IgD-negative memory B cell (primary cell): ENCODE measurements at regions not wholly inside any gene's neighbourhood (a gene's known extent, or its start where the extent isn't known, plus 50 kb on each side); places are given as distances from the start of the nearest gene placed in this dataset.
"Not testable (repeated sequence)": the region's sequence is repeated elsewhere in the genome, so short reads cannot be mapped to it uniquely, and the experiment has no call there.

Experiments
- H3K27ac Mint-ChIP-seq, 3 donors: one replicate each; pipeline ENCODE4 v1.8.0; 2020 to 2022; ENCODE audit warnings: mild to moderate bottlenecking in 3 of 3, mixed read lengths in 3 of 3, moderate library complexity in 1 of 3
- H3K27me3 Mint-ChIP-seq: one replicate; pipeline ENCODE4 v1.8.0; 2021; ENCODE audit warnings: mixed read lengths
- H3K36me3 Mint-ChIP-seq: one replicate; pipeline ENCODE4 v1.8.0; 2020; ENCODE audit warnings: mild to moderate bottlenecking, mixed read lengths
- H3K4me1 Mint-ChIP-seq, 3 donors: one replicate each; pipeline ENCODE4 v1.8.0; 2020 to 2022; ENCODE audit warnings: mixed read lengths in 3 of 3, mild to moderate bottlenecking in 1 of 3
- H3K4me3 Mint-ChIP-seq, 4 donors: one replicate each; pipeline ENCODE4 v1.8.0; 2020 to 2022; ENCODE audit warnings: mild to moderate bottlenecking in 4 of 4, mixed read lengths in 4 of 4, moderate library complexity in 3 of 4
- H3K9me3 Mint-ChIP-seq, 3 donors: one replicate each; pipeline ENCODE4 v1.8.0; 2020 to 2021; ENCODE audit warnings: mixed read lengths in 3 of 3, mild to moderate bottlenecking in 1 of 3

DNA sequence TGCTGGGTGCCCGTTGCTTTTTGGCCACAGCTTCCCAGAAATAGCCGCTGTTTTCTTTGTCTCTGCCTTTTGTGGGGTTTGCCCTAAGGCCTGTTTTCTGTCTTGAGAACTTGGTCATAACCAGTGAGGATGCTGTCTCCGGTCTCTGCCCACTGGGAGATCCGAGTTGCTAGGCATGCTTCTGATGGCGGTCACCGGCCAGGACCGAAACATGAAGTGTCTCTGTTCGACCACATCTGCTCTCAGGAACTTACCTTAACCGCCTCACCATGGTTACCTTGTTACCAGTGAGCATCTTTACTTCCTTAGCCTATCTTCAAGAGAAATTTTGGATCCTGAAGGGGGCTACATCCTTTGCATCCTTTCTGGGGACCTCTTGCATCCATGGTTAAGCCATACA is 91.9 kb downstream of the RTP5 start:
- peaks cover 0 to 4% (median 3%) of the 10 kb centered on the region in 3 donors for H3K9me3 Mint-ChIP-seq
- H3K4me1 Mint-ChIP-seq: peaks cover 36 to 52% (median 47%) of the 10 kb centered on the region in 3 donors
- peak overlapping the region; percentile 71 to 87 (median 86) for H3K27ac Mint-ChIP-seq
- peak overlapping the region in 2 of 4 donors; percentile 64 to 69 for H3K4me3 Mint-ChIP-seq
- peaks cover 11% of the 10 kb centered on the region for H3K36me3 Mint-ChIP-seq
- no peaks in the 10 kb centered on the region for H3K27me3 Mint-ChIP-seq

DNA sequence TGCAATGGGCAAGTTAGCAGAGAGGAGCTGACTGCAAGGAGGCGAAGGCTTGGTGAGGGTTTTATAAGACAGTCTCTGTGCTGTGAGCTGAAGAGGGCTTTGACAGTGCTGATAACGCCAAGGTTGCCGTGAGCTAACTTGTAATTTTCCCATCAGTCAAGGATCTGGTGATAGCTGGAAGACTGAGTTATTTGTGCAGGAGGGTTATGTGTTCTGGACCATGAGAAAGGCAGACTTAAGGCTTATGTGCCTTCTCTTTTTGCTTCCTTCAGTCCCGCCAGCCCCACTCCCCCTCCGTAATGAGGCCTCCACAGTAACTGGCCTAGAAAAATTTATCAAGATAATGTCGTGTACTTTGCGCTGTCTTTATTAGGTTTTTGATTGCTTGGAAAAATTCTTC is 94.6 kb downstream of the RTP5 start:
- peaks cover 43 to 64% (median 62%) of the 10 kb centered on the region in 3 donors for H3K4me1 Mint-ChIP-seq
- H3K27ac Mint-ChIP-seq: peak overlapping the region in 2 of 3 donors; percentile 87 to 89
- H3K9me3 Mint-ChIP-seq: no peaks in the 10 kb centered on the region
- peaks cover 1% of the 10 kb centered on the region for H3K36me3 Mint-ChIP-seq
- H3K27me3 Mint-ChIP-seq: no peaks in the 10 kb centered on the region
- peak overlapping the region in 3 of 4 donors; percentile 25 to 82 (median 67) for H3K4me3 Mint-ChIP-seq

DNA sequence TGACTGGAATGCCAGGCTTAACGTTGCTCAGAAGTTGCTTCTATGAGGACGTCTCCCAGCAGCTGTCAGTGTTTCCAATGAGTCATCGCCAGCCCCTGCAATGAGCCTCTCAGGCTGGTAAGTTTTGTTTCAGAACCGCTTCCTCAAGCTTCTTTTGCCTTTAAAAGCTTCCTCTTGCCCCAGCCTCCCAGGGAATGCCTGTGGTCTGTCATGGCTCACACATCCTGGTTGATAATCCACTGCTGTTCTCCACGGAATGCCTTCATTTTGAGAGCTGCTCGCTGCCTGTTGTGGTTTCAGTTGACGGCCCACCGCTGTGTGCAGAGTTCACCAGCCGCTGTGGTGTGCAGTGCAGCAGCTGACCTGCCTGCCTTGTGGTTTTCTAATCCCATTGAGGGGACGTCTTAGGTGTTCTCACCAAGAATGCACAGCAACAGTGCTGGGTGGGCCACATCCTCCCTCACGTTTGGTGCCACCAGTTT is 96.4 kb downstream of the RTP5 start:
- Mint-ChIP-seq H3K4me3 (peak overlapping the region; percentile 80 to 95 (median 84)), H3K27me3 (no peaks in the 10 kb centered on the region), H3K4me1 (peaks cover 43 to 56% (median 51%) of the 10 kb centered on the region in 3 donors), H3K36me3 (peaks cover 4% of the 10 kb centered on the region), H3K9me3 (no peaks in the 10 kb centered on the region), H3K27ac (peak overlapping the region; percentile 87 to 95 (median 94))

DNA sequence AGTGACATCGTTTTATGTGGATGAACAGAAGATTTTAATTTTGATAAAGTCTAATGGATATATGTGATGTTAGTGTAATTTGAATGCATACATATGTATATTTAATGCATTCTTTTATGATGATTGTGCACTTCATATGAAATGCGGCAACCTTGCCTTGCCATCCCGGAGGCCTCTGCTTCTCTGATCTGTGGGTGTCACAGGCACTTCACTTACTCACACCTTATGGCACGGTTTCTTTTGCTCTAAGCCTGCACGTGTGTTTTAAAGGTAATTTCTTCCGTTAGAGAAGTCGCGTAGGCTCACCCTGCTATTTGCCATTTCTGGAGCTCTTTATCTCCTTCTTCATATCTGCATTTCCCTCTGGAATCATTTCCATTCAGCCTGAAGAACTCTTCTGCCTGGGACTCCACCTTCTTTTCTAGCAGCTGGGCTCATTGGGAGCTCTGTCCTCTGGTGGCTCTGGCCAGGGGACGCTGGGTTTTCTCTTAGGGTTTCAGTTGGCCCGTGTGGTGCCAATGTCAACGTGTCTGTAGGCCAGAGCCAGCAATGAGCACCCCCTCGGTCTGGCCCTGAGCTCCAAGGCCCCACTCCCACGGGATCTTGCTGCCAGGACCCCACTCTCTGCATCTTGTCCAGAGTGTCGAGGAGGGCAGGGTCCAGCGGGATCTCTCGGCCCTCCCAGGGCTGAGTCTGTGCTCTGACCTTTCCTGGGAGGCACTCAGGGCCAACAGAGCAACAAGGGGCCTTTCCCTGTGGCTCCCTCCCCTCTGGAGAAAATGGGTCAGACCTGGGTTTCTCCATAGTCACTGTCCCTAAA is 97.3 kb downstream of the RTP5 start:
- Mint-ChIP-seq H3K27ac (peak overlapping the region; percentile 87 to 95 (median 95)), H3K36me3 (peaks cover 5% of the 10 kb centered on the region), H3K27me3 (no peaks in the 10 kb centered on the region), H3K4me1 (peaks cover 38 to 53% (median 47%) of the 10 kb centered on the region in 3 donors), H3K4me3 (peak overlapping the region; percentile 80 to 95 (median 84)), H3K9me3 (peaks cover 0 to under 1% (median 0%) of the 10 kb centered on the region in 3 donors)

DNA sequence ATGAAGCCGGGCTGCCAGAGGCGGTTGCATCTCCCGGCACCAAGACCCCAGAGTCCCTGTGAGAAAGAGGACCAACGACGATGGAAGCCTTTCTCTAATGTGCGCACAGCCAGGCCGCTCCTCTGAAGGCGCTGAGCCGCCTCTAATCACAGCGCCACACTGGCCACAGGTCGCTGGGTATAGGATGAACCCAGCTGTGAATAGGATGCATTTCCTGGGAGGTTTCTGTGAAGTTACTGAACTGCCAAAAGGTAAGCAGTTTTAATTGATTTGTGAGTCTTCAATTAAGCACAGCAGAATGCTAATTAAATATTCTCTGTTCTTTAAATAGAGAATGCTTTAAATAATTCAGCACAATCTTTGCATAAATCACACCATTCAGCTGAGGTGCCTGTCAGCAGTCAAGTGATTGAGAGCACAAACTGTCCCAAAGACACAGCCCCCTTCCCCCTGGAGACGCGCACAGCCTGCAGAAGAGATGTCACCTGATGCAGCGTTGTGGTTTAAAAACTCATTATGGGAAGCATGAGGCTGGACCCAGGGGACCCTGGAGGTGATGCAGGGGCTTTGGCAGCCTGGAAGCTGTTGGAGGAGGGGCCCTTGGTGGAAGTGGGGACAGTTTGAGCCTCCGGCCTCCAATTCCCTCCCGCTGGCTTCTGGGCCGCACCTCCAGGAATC is 98.1 kb downstream of the RTP5 start:
- Mint-ChIP-seq H3K27me3 (no peaks in the 10 kb centered on the region), H3K27ac (peak overlapping the region; percentile 87 to 95 (median 95)), H3K36me3 (peaks cover 5% of the 10 kb centered on the region), H3K4me1 (peaks cover 33 to 48% (median 40%) of the 10 kb centered on the region in 3 donors), H3K4me3 (peak overlapping the region in 2 of 4 donors; percentile 80 to 83), H3K9me3 (peaks cover 0 to 3% (median 0%) of the 10 kb centered on the region in 3 donors)

DNA sequence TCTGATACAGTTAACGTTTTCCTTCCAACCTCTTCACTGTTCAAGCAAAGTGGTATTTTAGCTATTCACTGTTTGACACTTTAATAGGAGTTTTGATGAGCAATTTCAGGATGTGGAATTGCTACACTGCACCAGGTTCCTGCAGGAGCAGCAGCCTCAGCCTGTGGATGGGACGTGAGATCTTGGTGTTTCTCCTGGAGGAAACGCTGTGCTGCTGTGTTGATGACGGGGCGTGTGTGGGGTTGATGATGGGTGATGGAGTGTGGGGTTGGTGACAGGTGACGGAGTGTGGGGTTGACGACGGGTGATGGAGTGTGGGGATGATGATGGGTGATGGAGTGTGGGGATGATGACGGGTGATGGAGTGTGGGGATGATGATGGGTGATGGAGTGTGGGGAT is 98.9 kb downstream of the RTP5 start:
- Mint-ChIP-seq H3K27me3 (no peaks in the 10 kb centered on the region), H3K4me3 (no peak overlapping the region), H3K36me3 (peaks cover 11% of the 10 kb centered on the region), H3K27ac (peak overlapping the region in 2 of 3 donors; percentile 87 to 95), H3K4me1 (peaks cover 28 to 42% (median 35%) of the 10 kb centered on the region in 3 donors), H3K9me3 (peaks cover 0 to 3% (median 0%) of the 10 kb centered on the region in 3 donors)

DNA sequence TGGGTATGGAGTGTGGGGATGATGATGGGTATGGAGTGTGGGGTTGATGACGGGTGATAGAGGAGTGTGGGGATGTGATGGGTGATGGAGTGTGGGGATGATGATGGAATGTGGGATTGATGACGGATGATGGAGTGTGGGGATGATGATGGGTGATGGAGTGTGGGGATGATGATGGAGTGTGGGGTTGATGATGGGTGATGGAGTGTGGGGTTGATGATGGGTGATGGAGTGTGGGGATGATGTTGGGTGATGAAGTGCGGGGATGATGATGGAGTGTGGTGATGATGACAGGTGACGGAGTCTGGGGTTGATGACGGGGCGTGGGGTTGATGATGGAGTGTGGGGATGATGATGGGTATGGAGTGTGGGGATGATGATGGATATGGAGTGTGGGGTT is 99.7 kb downstream of the RTP5 start:
- Mint-ChIP-seq H3K4me1 (peaks cover 21 to 34% (median 31%) of the 10 kb centered on the region in 3 donors), H3K36me3 (peaks cover 12% of the 10 kb centered on the region)
- not testable (repeated sequence) for H3K27me3 Mint-ChIP-seq, H3K9me3 Mint-ChIP-seq, H3K4me3 Mint-ChIP-seq, H3K27ac Mint-ChIP-seq

DNA sequence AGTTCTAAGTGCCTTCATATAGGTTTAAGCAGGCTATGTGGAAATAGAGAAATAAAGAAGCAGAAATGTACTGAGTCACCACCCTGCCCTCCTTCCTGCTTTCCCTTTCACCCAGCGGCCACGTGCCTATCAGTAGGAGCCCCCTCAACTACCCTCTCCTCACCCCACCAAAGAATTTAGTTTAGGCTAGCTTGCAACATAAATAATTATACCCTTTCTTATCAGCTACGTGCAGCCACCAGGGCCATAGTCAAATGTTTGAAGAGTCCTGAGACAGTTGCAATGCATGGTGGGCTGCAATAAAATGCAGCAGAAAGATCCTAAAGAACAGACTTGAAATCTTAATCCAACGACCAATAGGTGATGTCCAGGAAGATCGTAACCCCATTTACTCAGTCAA is 101.2 kb downstream of the RTP5 start:
- peaks cover 0 to 3% (median 0%) of the 10 kb centered on the region in 3 donors for H3K9me3 Mint-ChIP-seq
- H3K36me3 Mint-ChIP-seq: peaks cover 12% of the 10 kb centered on the region
- H3K4me1 Mint-ChIP-seq: peaks cover 13 to 32% (median 24%) of the 10 kb centered on the region in 3 donors
- H3K27ac Mint-ChIP-seq: peak overlapping the region in 2 of 3 donors; percentile 37 to 90
- H3K27me3 Mint-ChIP-seq: no peaks in the 10 kb centered on the region
- no peak overlapping the region for H3K4me3 Mint-ChIP-seq

DNA sequence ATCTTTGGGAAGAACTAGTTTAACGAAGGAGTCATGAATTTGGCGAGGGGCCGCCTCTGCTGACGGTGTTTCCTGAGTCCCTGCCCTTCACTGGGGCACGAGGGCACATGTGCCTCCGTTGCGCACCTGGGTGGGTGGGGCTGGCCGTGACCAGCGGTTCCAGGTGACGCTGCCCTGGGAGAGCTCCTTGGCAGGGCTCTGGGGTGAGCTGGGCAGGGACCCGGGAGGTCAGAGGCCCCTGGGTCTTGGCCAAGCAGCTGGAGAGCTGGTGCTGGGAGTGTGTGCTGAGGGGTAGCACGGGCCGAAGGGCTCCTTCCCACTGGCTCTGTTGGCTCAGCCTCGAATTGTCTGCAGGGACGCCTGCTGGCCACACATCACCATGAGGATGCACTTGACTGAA is 104.6 kb downstream of the RTP5 start:
- Mint-ChIP-seq H3K27ac (no peak overlapping the region), H3K9me3 (peaks cover 0 to 3% (median 0%) of the 10 kb centered on the region in 3 donors), H3K4me3 (no peak overlapping the region), H3K4me1 (peaks cover 12 to 23% (median 18%) of the 10 kb centered on the region in 3 donors), H3K27me3 (no peaks in the 10 kb centered on the region), H3K36me3 (peaks cover 20% of the 10 kb centered on the region)

DNA sequence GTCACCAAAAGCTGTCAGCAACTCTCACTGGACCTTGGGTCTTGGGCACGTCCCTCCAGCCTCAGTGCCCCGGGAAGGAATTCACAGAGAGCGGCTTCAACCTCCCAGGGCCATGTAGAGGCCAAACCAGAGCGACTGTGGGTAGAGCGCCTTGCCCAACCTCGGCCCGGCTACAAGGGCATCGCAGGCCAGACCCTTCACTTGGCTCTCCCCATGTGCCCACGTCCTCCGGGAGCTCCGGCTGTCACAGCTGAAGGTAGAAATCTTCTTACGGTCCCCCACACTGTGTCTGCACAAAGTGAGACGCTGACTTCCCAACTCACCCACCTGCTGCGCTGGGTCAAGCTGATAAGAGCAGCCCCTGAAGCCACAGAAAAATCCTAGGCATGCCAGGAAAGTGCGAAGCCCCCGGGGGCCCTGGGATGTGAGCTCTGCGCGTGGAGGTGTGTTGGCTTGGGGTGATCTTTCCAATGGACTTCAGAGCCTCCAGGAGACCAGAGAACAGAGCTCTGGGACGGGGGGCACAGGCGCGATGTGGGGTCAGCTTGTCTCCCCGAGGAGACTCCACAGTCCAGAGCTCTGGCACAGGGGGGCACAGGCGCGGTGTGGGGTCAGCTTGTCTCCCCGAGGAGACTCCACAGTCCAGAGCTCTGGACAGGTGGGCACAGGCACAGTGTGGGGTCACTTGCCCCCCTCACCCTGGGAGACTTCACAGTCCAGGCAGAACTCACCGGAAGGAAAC is 105.5 kb downstream of the RTP5 start:
- peaks cover 12 to 23% (median 18%) of the 10 kb centered on the region in 3 donors for H3K4me1 Mint-ChIP-seq
- H3K9me3 Mint-ChIP-seq: peaks cover 0 to 3% (median 0%) of the 10 kb centered on the region in 3 donors
- no peaks in the 10 kb centered on the region for H3K27me3 Mint-ChIP-seq
- peak overlapping the region in 1 of 3 donors; percentile 50 for H3K27ac Mint-ChIP-seq
- peaks cover 20% of the 10 kb centered on the region for H3K36me3 Mint-ChIP-seq
- H3K4me3 Mint-ChIP-seq: no peak overlapping the region

DNA sequence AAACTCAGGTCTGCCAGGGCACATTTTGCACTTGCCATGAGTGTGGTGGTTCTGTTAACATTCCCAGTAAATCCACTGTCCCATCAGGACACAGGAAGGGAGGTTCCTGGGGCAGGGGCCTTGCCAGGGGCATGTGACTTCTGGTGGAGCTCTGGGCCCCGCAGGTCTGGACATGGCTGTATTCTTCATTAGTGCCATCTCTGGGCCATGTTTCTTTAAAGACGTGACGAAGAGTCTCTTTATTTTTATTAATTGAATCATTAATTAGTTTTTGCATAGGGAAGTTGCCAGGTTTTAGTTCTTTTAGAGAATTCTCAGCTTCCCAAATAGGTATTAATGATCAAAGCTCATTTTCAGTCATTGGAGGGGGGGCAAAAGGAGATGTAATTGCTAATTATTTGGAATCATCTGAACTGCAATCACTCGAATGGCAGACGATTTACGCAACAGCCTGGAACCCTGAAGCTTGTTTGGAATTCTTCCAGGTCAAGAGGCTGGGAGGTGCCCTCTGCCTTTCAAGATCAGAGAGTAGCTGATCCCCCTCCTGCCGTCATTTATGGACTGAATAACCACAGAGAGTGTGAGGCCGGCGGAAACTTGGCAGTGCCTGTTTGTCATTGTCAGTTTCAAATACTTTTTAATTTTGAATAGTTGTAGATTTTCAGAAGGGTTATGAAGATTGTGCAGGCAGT is 106.2 kb downstream of the RTP5 start:
- H3K36me3 Mint-ChIP-seq: peaks cover 17% of the 10 kb centered on the region

DNA sequence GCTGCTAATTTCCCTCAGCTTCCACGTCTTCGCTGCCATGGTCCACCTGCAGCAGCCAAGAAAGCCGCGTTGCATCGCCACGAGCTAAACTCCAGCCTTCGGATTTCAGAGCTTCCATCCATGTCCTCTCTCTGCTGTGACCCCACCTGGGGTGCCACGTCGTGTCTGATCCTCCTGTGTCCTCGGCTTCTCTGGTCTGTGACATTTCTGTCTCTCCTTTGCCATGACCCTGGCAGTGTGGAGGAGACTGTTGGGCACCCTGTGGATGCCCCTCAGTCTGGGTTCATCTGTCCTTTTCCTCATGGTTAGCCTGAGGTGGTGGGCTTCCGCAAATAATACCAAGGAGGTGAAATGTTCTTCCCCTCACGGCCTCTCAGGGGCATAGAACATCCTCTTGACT is 106.8 kb downstream of the RTP5 start:
- H3K27me3 Mint-ChIP-seq: no peaks in the 10 kb centered on the region
- H3K4me3 Mint-ChIP-seq: no peak overlapping the region
- H3K36me3 Mint-ChIP-seq: peaks cover 17% of the 10 kb centered on the region
- peaks cover 12 to 21% (median 19%) of the 10 kb centered on the region in 3 donors for H3K4me1 Mint-ChIP-seq
- no peak overlapping the region for H3K27ac Mint-ChIP-seq
- peaks cover 0 to 3% (median 0%) of the 10 kb centered on the region in 3 donors for H3K9me3 Mint-ChIP-seq

More for the DNA sequence above, 106.2 kb downstream of the RTP5 start:
- Mint-ChIP-seq H3K9me3 (peaks cover 0 to 3% (median 0%) of the 10 kb centered on the region in 3 donors), H3K27me3 (no peaks in the 10 kb centered on the region), H3K27ac (peak overlapping the region in 1 of 3 donors; percentile 50), H3K4me3 (peak overlapping the region in 2 of 4 donors; percentile 22 to 39), H3K4me1 (peaks cover 12 to 23% (median 21%) of the 10 kb centered on the region in 3 donors)

DNA sequence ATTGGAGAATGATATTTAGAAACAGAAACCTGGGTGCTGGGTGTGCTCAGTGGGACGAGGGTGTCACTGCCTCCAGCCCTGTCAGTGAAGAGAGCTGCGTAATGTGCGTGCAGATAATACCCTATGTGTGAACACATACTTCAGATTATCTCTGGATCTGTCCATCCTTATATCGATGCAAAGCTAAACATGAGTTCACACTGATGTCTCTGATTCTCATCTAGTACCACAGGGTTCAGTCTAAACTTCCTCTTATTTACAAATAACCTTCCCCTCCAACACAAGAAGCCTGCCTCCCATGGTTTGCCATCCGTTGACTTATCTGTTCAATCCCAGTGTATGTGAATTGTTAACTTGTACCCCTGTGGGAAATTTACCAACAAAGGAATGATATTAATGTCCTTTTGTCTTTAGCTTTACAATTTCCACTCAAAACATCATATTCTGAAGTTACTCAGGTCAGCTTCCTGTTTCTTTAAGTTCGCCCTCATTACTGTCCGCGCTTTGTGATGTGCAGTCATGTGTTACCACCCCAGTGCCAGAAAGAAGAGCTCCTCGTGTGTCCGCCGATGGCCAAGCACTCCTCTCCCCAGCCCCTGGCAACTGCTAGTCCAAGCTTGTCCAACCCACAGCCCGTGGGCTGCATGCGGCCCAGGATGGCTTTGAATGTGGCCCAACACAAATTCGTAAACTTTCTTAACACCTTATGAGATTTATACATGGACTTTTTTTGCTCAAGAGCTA is 108.2 kb downstream of the RTP5 start:
- Mint-ChIP-seq H3K4me3 (peak overlapping the region; percentile 4 to 84 (median 40)), H3K27ac (peak overlapping the region; percentile 69 to 80 (median 70)), H3K36me3 (peaks cover 15% of the 10 kb centered on the region), H3K4me1 (peaks cover 12 to 21% (median 19%) of the 10 kb centered on the region in 3 donors), H3K9me3 (no peaks in the 10 kb centered on the region), H3K27me3 (no peaks in the 10 kb centered on the region)
